ENCODE measurements at regions not wholly inside any gene's neighbourhood (a gene's known extent, or its start where the extent isn't known, plus 50 kb on each side); places are given as distances from the start of the nearest gene placed in this dataset.

DNA sequence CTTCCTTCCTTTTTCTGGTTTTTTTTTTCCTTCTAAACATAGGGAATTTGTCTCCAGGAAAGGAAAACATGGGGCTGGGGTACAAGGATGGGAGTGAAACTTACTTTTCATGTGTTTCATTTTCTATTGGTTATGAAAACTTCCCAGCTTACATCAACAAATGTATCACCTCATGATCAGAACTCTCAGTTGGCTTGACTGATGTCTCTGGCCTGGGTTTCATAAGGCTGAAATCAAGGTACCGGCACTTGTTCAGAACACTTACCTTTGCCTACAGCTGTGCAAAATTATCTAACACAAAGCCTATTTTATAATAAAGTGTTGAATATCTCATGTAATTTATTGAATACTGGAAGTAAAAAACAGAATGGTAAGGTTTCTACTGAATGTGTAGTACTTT is 91.8 kb upstream of the STT3B start:
- H3K4me3 ChIP-seq: no peak overlapping the region
- TF ChIP-seq EP300 (IDR thresholded peaks at IDR 0.05) (no peak), POLR2A (IDR thresholded peaks at IDR 0.05) (no peak)
- TF ChIP-seq, protein P1, sequence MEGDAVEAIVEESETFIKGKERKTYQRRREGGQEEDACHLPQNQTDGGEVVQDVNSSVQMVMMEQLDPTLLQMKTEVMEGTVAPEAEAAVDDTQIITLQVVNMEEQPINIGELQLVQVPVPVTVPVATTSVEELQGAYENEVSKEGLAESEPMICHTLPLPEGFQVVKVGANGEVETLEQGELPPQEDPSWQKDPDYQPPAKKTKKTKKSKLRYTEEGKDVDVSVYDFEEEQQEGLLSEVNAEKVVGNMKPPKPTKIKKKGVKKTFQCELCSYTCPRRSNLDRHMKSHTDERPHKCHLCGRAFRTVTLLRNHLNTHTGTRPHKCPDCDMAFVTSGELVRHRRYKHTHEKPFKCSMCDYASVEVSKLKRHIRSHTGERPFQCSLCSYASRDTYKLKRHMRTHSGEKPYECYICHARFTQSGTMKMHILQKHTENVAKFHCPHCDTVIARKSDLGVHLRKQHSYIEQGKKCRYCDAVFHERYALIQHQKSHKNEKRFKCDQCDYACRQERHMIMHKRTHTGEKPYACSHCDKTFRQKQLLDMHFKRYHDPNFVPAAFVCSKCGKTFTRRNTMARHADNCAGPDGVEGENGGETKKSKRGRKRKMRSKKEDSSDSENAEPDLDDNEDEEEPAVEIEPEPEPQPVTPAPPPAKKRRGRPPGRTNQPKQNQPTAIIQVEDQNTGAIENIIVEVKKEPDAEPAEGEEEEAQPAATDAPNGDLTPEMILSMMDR (IDR thresholded peaks at IDR 0.05): no peak
- H3K9me3 ChIP-seq: no peaks in the 10 kb centered on the region
- WGBS, 3 donors: 92 to 98% (median 98%) methylated on average over 1 of the region's 1 CpG
- intact Hi-C loops (cut with DNase I): no loop called here
- no peak overlapping the region for H3K27ac ChIP-seq
- peaks cover 3% of the 10 kb centered on the region for H3K4me1 ChIP-seq (ENCODE audit: insufficient read depth)
- H3K36me3 ChIP-seq: no peaks in the 10 kb centered on the region
- no peak for DNase-seq
- H3K27me3 ChIP-seq: no peaks in the 10 kb centered on the region

DNA sequence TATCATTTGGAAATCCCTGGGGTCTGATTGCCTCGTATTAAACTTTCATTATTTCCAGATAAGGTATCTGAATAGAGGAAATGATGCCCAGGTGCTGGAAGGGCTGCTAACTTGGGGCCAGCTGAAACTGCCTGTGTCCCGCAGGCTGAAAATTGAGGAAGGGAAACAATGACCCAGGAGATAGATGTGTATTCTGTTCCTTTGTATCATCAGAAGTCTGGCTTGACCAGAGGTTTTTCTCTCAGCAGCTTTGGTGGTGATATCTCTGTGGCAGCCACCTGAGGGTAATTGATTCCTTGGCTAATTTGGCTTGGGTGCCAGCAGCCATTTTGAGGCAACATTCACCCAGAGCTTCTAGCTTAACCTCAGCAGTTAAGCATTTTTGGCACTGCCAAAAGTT is 90.0 kb upstream of the STT3B start:
- TF ChIP-seq EP300 (IDR thresholded peaks at IDR 0.05) (no peak), POLR2A (IDR thresholded peaks at IDR 0.05) (no peak)
- TF ChIP-seq, protein P1 (IDR thresholded peaks at IDR 0.05): no peak
- WGBS, 3 donors: 81 to 83% (median 82%) methylated on average over 2 of the region's 2 CpGs
- Histone ChIP-seq H3K36me3 (no peaks in the 10 kb centered on the region), H3K27me3 (no peaks in the 10 kb centered on the region), H3K4me1 (ENCODE audit: insufficient read depth) (peaks cover 3% of the 10 kb centered on the region), H3K4me3 (no peak overlapping the region), H3K9me3 (no peaks in the 10 kb centered on the region), H3K27ac (no peak overlapping the region)
- intact Hi-C loops (cut with DNase I): no loop called here
- DNase-seq: no peak

DNA sequence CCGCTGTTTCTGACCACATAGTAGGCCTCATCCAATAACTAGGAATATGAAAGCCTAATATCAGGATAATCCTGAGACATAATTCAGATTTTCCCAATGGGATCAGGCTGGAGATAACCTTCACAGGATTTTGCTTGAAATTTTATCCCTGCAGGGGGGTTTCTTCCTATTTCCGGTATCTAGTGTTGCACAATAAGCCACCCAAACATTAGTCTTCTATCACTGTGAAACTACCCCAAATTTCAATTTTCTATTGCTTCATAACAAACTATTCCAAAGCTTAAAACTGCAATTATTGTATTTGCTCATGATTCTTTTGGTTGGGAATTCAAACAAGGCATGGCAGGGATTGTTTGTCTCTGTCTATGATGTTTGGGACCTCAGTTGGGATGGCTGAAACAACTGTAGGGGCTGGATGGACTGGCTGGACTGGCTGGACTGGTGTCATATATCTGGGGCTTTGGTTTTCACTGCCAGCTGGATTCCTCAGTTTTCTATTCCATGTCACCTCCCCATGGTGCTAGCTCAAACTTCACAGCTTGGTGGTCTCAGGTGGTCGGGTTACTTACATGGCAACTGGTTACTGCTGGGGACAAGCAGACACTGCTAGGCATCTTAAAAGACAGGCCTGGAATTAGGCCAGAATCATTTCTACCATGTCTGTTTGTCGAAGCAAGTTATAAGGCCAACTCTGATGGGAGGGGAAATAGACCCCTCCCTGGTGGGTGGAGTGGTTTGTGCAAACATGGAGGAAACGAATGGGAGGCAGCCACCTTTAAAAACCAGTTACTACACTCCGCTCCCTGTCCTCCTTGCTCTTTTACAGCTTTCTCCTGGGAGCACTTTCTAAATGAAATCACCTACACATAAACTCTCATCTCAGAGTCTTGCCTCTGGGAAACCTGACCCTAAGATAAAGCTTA is 88.2 kb upstream of the STT3B start:
- Histone ChIP-seq H3K36me3 (no peaks in the 10 kb centered on the region), H3K9me3 (no peaks in the 10 kb centered on the region), H3K27ac (no peak overlapping the region), H3K4me3 (no peak overlapping the region), H3K4me1 (ENCODE audit: insufficient read depth) (no peaks in the 10 kb centered on the region), H3K27me3 (no peaks in the 10 kb centered on the region)
- WGBS, 3 donors: 79 to 92% (median 88%) methylated on average over 6 of the region's 6 CpGs
- no peak for DNase-seq
- TF ChIP-seq EP300 (IDR thresholded peaks at IDR 0.05): no peak
- TF ChIP-seq, protein P1 (IDR thresholded peaks at IDR 0.05): no peak
- no peak for TF ChIP-seq POLR2A (IDR thresholded peaks at IDR 0.05)
- intact Hi-C loops (cut with DNase I): no loop called here

DNA sequence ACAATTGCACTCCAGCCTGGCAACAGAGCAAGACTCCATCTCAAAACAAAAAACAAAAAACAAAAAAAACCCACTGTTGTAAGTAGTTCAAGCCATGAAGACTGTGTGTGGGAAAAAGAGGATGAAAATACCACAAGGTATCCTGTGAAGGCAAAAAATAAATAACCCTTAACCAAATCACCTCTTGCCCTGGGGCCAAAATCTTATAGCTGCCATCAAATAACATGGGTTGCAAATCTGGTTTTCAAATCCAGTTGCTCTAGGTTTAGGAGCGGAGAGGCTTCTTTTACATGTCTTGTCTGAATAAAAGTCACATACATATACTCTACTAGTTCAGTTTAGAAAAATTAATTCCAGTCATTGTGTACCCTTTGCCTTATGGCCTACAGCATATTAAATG is 87.0 kb upstream of the STT3B start:
- WGBS, 3 donors: 97 to 98% (median 97%) methylated on average over 1 of the region's 1 CpG
- H3K36me3 ChIP-seq: no peaks in the 10 kb centered on the region
- intact Hi-C loops (cut with DNase I): no loop called here
- no peak overlapping the region for H3K4me3 ChIP-seq
- no peak for DNase-seq
- TF ChIP-seq, protein P1 (IDR thresholded peaks at IDR 0.05): no peak
- TF ChIP-seq POLR2A (IDR thresholded peaks at IDR 0.05) (no peak), EP300 (IDR thresholded peaks at IDR 0.05) (no peak)
- H3K27ac ChIP-seq: no peak overlapping the region
- no peaks in the 10 kb centered on the region for H3K9me3 ChIP-seq
- no peaks in the 10 kb centered on the region for H3K4me1 ChIP-seq (ENCODE audit: insufficient read depth)
- no peaks in the 10 kb centered on the region for H3K27me3 ChIP-seq
